GM18951 (cell line): ENCODE measurements at regions not wholly inside any gene's neighbourhood (a gene's known extent, or its start where the extent isn't known, plus 50 kb on each side); places are given as distances from the start of the nearest gene placed in this dataset.
"Not testable (repeated sequence)": the region's sequence is repeated elsewhere in the genome, so short reads cannot be mapped to it uniquely, and the experiment has no call there.

Source experiments
- POLR2A ChIP-seq: IDR thresholded peaks from 4 replicates; pipeline ENCODE4 v1.6.1; 2011; ENCODE audit warnings: mild to moderate bottlenecking; ENCODE audit not compliant: insufficient read length, insufficient read depth; ENCODE audit errors: extremely low read depth
- in situ Hi-C: fragments of 300-500 bp; cut with MboI; formaldehyde crosslinking; loops from one replicate; pipeline ENCODE4 v1.12.0; 2022; ENCODE audit warnings: low sequenced_read_pairs, mixed read lengths, inconsistent platforms; ENCODE audit not compliant: unreplicated experiment

GRCh38 chr1:55814967-55815366, 599.8 kb upstream of the USP24 start:
- in situ Hi-C loops: no loop called here
- TF ChIP-seq POLR2A: no peak

GRCh38 chr1:55813618-55814017, 598.5 kb upstream of the USP24 start:
- in situ Hi-C loops: no loop called here
- TF ChIP-seq POLR2A: no peak

- TF ChIP-seq POLR2A: no peak
- in situ Hi-C loops: no loop called here
These were observed 597.1 kb upstream of the USP24 start for GRCh38 chr1:55812281-55812680.

GRCh38 chr1:55808263-55808662, 593.1 kb upstream of the USP24 start:
- no peak for TF ChIP-seq POLR2A
- in situ Hi-C loops: no loop called here

DNA sequence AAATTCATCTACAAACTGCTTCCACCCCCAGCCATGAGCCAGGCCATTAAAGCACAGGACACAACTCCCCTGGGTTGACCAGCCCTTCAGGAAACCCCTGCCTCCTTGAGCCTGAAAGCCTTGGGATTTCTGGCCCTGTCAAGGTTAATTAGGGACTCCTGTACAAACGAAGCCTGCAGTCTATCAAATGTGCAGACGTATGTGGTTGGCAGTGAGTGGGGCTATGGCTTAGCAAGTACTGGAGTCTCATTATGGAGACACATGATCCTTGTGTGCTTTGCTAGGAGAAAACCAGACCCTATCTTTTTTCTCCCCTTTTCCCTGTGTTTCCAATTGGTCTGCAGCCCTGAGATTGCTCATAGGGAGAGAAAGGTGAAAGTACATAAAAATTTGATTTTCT, 588.3 kb upstream of the USP24 start:
- in situ Hi-C loops: no loop called here
- TF ChIP-seq POLR2A: no peak

- in situ Hi-C loops: no loop called here
- TF ChIP-seq POLR2A: no peak
These were observed 586.3 kb upstream of the USP24 start for GRCh38 chr1:55801481-55801880.

- in situ Hi-C loops: no loop called here
- no peak for TF ChIP-seq POLR2A
These were observed 585.3 kb upstream of the USP24 start for GRCh38 chr1:55800503-55800902.

DNA sequence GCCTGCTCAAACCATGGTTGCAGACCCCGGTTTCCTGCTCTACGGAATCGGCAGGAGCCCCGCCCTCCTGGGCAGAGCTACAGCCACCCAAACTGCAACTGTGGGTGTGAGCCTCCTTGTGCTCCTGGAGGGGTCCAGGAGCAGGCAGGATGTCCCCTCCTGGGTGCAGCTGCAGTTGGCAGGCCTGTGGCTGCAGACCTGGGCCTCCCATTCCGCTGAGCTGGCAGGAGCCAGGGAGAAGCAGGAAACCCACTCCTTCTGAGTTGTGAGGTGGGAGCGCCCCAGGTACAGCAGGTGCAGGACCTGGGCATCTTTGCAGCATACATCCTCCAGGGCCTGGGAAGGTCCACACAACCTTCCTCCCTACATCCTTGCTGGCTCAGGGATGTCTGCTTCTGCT, 578.7 kb upstream of the USP24 start:
- in situ Hi-C loops: no loop called here
- no peak for TF ChIP-seq POLR2A

DNA sequence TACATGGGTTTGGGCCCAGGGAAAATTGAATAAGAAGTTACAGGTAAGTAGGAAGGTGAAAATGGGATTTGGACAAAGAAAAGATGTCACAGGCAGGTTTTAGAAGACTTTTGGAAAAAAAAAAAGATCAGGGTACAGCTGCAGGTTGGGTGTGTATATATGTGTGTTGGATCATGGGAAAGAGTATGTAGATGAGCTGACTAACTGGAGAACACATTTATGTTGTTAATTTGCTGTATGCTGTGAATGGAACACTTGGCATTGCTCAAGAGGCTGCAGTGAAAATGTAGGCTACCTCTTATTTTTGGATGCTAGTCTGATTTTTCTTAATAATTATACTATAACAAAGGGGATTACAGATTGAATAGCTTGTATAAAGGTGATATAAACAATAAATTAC, 577.7 kb upstream of the USP24 start:
- in situ Hi-C loops: no loop called here
- TF ChIP-seq POLR2A: no peak

GRCh38 chr1:55789466-55789865, 574.3 kb upstream of the USP24 start:
- in situ Hi-C loops: no loop called here
- TF ChIP-seq POLR2A: no peak

- no peak for TF ChIP-seq POLR2A
- in situ Hi-C loops: no loop called here
These were observed 571.2 kb upstream of the USP24 start for GRCh38 chr1:55786396-55786795.

- in situ Hi-C loops: not testable (repeated sequence)
These were observed 569.8 kb upstream of the USP24 start for GRCh38 chr1:55784941-55785450.

GRCh38 chr1:55781944-55782482, 566.8 kb upstream of the USP24 start:
- TF ChIP-seq POLR2A: no peak
- in situ Hi-C loops: no loop called here

DNA sequence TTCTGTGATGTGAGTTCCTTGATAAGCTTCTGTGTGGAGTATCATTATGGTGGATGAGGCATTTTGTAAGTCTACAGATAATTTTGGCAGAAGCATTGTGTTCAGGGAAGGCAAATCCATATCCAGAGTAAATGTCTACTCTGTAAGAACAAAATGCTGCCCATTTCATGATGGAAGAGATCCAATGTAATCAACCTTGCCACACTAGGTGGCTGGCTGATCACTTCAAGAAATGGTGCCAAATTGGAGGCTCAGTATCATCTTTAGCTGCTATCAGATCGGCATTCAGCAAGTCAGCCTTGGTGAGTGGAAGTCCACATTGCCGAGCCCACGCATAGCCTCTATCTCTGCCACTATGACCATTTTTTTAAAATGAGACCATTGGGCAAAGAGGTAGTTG, 565.8 kb upstream of the USP24 start:
- in situ Hi-C loops: no loop called here
- TF ChIP-seq POLR2A: no peak

GRCh38 chr1:55777545-55777944, 562.4 kb upstream of the USP24 start:
- in situ Hi-C loops: no loop called here
- no peak for TF ChIP-seq POLR2A
